HepG2 (cell line): ENCODE measurements at regions not wholly inside any gene's neighbourhood (a gene's known extent, or its start where the extent isn't known, plus 50 kb on each side); places are given as distances from the start of the nearest gene placed in this dataset.
A peak's percentile ranks its signal among the peaks of the same experiment; 100 is the strongest.

Experiments
- ATAC-seq: fragments of 200-7000 bp; cut with Tn5 transposase; 3 replicates; pipeline ENCODE4 v1.9.1; 2020; ENCODE audit warnings: mild to moderate bottlenecking, moderate library complexity
- BruUV-seq: library from RNA; stranded (reverse); fragments of 400-500 nt; replicated peaks from 2 replicates; lab custom pipeline; 2021; lab: Mats Ljungman, UMichigan
- CTCF ChIA-PET: fragments of 300-600 bp; formaldehyde crosslinking; extraction: SDS; loops from one replicate; lab custom pipeline; 2021; ENCODE audit warnings: low total read pairs, inconsistent platforms, low intra/inter-chr PET ratio; lab: Yijun Ruan, JAX
- POLR2A ChIA-PET: fragments of 350-600 bp; sonication (Branson Sonifier 250); formaldehyde crosslinking; loops from one replicate; lab custom pipeline; 2020; ENCODE audit warnings: antibody characterized with exemption, inconsistent platforms; lab: Yijun Ruan, JAX
- DNase-seq: peaks from one replicate; pipeline ENCODE4 v3.0.0-alpha.2; 2015; ENCODE audit warnings: low spot score
- FAIRE-seq: peaks from 3 replicates; lab custom pipeline; 2011; peaks lifted over from hg19 to GRCh38; lab: Jason Lieb, UNC
- H2AFZ ChIP-seq: one replicate; pipeline ENCODE4 v1.6.1; 2011; ENCODE audit warnings: low read length, inconsistent platforms
- H3K27ac ChIP-seq: fragments of 300-600 bp; 3 replicates; pipeline ENCODE4 v1.8.0; 2011; ENCODE audit warnings: mixed run types, mild to moderate bottlenecking, mixed read lengths, low read length, inconsistent platforms; ENCODE audit not compliant: insufficient read depth; ENCODE audit errors: extremely low read length
- H3K27me3 ChIP-seq, 2 experiments: fragments of 200-600 bp in 1 of 2; 2 replicates in 1 of 2; 3 replicates in 1 of 2; pipeline versions ENCODE4 v1.6.0 to v1.8.0; 2011; ENCODE audit warnings: low read length in 2 of 2, mild to moderate bottlenecking in 2 of 2, moderate library complexity in 2 of 2, inconsistent platforms in 1 of 2; ENCODE audit not compliant: insufficient read depth in 2 of 2, control insufficient read depth in 1 of 2
- H3K36me3 ChIP-seq, 2 experiments: fragments of 200-600 bp in 1 of 2; replicated peaks in 1 of 2; 2 replicates in 1 of 2; 3 replicates in 1 of 2; pipeline versions ENCODE4 v1.5.1 to v1.8.0; 2011; ENCODE audit warnings: low read length in 2 of 2, inconsistent platforms in 1 of 2; ENCODE audit not compliant: insufficient read depth in 2 of 2, control insufficient read depth in 1 of 2
- H3K4me1 ChIP-seq: 2 replicates; pipeline ENCODE4 v1.5.1; 2012; ENCODE audit warnings: low read length, inconsistent platforms; ENCODE audit not compliant: insufficient read depth
- H3K4me2 ChIP-seq: 2 replicates; pipeline ENCODE4 v1.6.0; 2011; ENCODE audit warnings: low read depth, low read length, inconsistent platforms
- H3K4me3 ChIP-seq, 3 experiments: fragments of 200-600 bp in 1 of 3; sonication (generic), shearing (Covaris generic) in 1 of 3; replicated peaks in 1 of 3; 2 replicates each; pipeline ENCODE4 v1.5.1; 2011 to 2016; ENCODE audit warnings: low read length in 3 of 3, inconsistent platforms in 2 of 3, low read depth in 2 of 3, mild to moderate bottlenecking in 2 of 3, control low read depth in 1 of 3, mixed read lengths in 1 of 3; ENCODE audit not compliant: insufficient read depth in 1 of 3
- H3K79me2 ChIP-seq: one replicate; pipeline ENCODE4 v1.6.1; 2011; ENCODE audit warnings: low read length, inconsistent platforms; ENCODE audit not compliant: insufficient read depth
- H3K9ac ChIP-seq: 2 replicates; pipeline ENCODE4 v1.6.0; 2011; ENCODE audit warnings: mild to moderate bottlenecking, low read depth, low read length, inconsistent platforms; ENCODE audit not compliant: insufficient read depth
- H3K9me3 ChIP-seq: 2 replicates; pipeline ENCODE4 v1.5.1; 2012; ENCODE audit warnings: mild to moderate bottlenecking, low read length
- H4K20me1 ChIP-seq: 2 replicates; pipeline ENCODE4 v1.6.0; 2011; ENCODE audit warnings: inconsistent platforms, mild to moderate bottlenecking, low read length, moderate library complexity; ENCODE audit not compliant: insufficient read depth
- ATF7 ChIP-seq, 2 experiments: fragments of 450-650 bp in 1 of 2; sonication (generic) in 1 of 2; formaldehyde crosslinking in 1 of 2; IDR thresholded peaks; 2 replicates each; pipeline versions ENCODE4 v1.4.0 to v1.6.1; 2016 to 2020; ENCODE audit warnings: antibody characterized with exemption in 1 of 2, mild to moderate bottlenecking in 1 of 2, missing genetic modification reagents in 1 of 2
- CREB1 ChIP-seq, 2 experiments: fragments of 450-650 bp in 1 of 2; IDR thresholded peaks; 2 replicates each; pipeline ENCODE4 v1.6.1; 2016 to 2017; ENCODE audit warnings: control low read depth in 1 of 2, mild to moderate bottlenecking in 1 of 2, missing compliant biosample characterization in 1 of 2, missing genetic modification characterization in 1 of 2
- IKZF1 ChIP-seq: fragments of 450-650 bp; IDR thresholded peaks from 2 replicates; pipeline ENCODE4 v1.7.1; 2016
- SOX6 ChIP-seq, 2 experiments: fragments of 450-650 bp in 1 of 2; sonication (generic) in 1 of 2; formaldehyde crosslinking in 1 of 2; IDR thresholded peaks; 2 replicates each; pipeline versions ENCODE4 v1.4.0 to v1.6.1; 2017 to 2020; ENCODE audit warnings: antibody characterized with exemption in 1 of 2, mild to moderate bottlenecking in 1 of 2, missing genetic modification reagents in 1 of 2
- ZBTB7A ChIP-seq: sonication (generic); formaldehyde crosslinking; IDR thresholded peaks from 2 replicates; pipeline ENCODE4 v1.8.0; 2022; ENCODE audit warnings: mild to moderate bottlenecking, missing genetic modification reagents
- ZNF275 ChIP-seq: sonication (generic); formaldehyde crosslinking; IDR thresholded peaks from 2 replicates; pipeline ENCODE4 v1.8.0; 2022; ENCODE audit warnings: missing genetic modification reagents, mild to moderate bottlenecking, inconsistent platforms, borderline replicate concordance
- ZNF777 ChIP-seq: sonication (generic); formaldehyde crosslinking; IDR thresholded peaks from 2 replicates; pipeline ENCODE4 v1.4.0; 2020; ENCODE audit warnings: missing genetic modification reagents
- WGBS: methylation state at CpG from one replicate; pipeline ENCODE4 v1.1.6; 2017; ENCODE audit warnings: low lambda C conversion rate; 5-methylcytosine and 5-hydroxymethylcytosine counted together
- in situ Hi-C: cut with HindIII; loops from 2 replicates; pipeline ENCODE4 v1.10.0; 2017; ENCODE audit warnings: low pct_unique_long_range_greater_than_20kb; ENCODE audit not compliant: extremely low pct_ligation_motif_present
- intact Hi-C: fragments of 100-400 bp; cut with micrococcal nuclease; formaldehyde crosslinking; loops from one replicate; pipeline ENCODE4 v1.10.0; 2022; ENCODE audit not compliant: unreplicated experiment

- TF ChIP-seq ZBTB7A (CRISPR knock-in tag), result no peak
- no peak for TF ChIP-seq ZNF275
- TF ChIP-seq ZNF777 (CRISPR knock-in tag), result no peak
- TF ChIP-seq IKZF1, result no peak
Observed at GRCh38 chr18:76133873-76134272, 361.2 kb downstream of the ZNF516 start (continued).

GRCh38 chr18:76131738-76132137 is 363.3 kb downstream of the ZNF516 start:
- Histone ChIP-seq H3K9ac (no peak overlapping the region), H3K79me2 (no peaks in the 10 kb centered on the region), H3K27me3 (peaks cover 0 to 5% of the 10 kb centered on the region in 2 experiments; a peak in 2 of 5 replicates), H2AFZ (no peak overlapping the region), H3K36me3 (no peaks in the 10 kb centered on the region), H3K27ac (no peak overlapping the region), H3K4me1 (no peaks in the 10 kb centered on the region), H3K9me3 (no peaks in the 10 kb centered on the region), H3K4me3 (no peak overlapping the region), H3K4me2 (no peak overlapping the region), H4K20me1 (no peaks in the 10 kb centered on the region)
- TF ChIP-seq CREB1 (IDR thresholded peaks at IDR 0.05) (0 out of 2 replicates have a peak, but pooled peaks have one; percentile 3), CREB1 (CRISPR knock-in tag; IDR thresholded peaks at IDR 0.05) (no peak), ATF7 (IDR thresholded peaks at IDR 0.05) (peak; percentile 78), ATF7 (CRISPR knock-in tag; IDR thresholded peaks at IDR 0.05) (no peak), SOX6 (IDR thresholded peaks at IDR 0.05) (no peak), SOX6 (CRISPR knock-in tag; IDR thresholded peaks at IDR 0.05) (no peak)
- ATAC-seq (no peak), FAIRE-seq (no peak), DNase-seq (no peak)
- POLR2A ChIA-PET, result no interaction called here
- 24% methylated on average over 1 of the region's 1 CpG for WGBS
- CTCF ChIA-PET, result no interaction called here
- BruUV-seq, result no TSS peak
- in situ Hi-C loops (no loop called here), intact Hi-C loops (no loop called here)
